Endothelial cell of umbilical vein (primary cell): ENCODE measurements at regions not wholly inside any gene's neighbourhood (a gene's known extent, or its start where the extent isn't known, plus 50 kb on each side); places are given as distances from the start of the nearest gene placed in this dataset.

Experiments
- BruUV-seq: library from RNA; stranded (reverse); fragments of 400-500 nt; replicated peaks from 2 replicates; lab custom pipeline; 2021; lab: Mats Ljungman, UMichigan
- CTCF ChIA-PET: fragments of 300-600, 350-600 bp; sonication (Branson Sonifier 250); formaldehyde crosslinking; loops from one replicate; lab custom pipeline; 2021; ENCODE audit warnings: antibody characterized with exemption, inconsistent platforms; lab: Charles Lee
- POLR2A ChIA-PET: fragments of 300-600, 350-600 bp; sonication (Branson Sonifier 250); formaldehyde crosslinking; loops from one replicate; lab custom pipeline; 2021; ENCODE audit warnings: antibody characterized with exemption, inconsistent platforms; lab: Charles Lee
- DNase-seq: peaks from one replicate; pipeline ENCODE4 v3.0.0-alpha.2; 2011; ENCODE audit warnings: low read depth, low spot score
- FAIRE-seq: peaks from 2 replicates; lab custom pipeline; 2011; peaks lifted over from hg19 to GRCh38; lab: Jason Lieb, UNC
- H2AFZ ChIP-seq: 2 replicates; pipeline ENCODE4 v1.6.0; 2012; ENCODE audit warnings: low read depth, low read length, control low read depth, inconsistent platforms
- H3K27ac ChIP-seq: 2 replicates; pipeline ENCODE4 v1.5.1; 2011; ENCODE audit warnings: low read depth, mild to moderate bottlenecking, control low read depth, low read length, moderate library complexity; ENCODE audit not compliant: insufficient read depth
- H3K27me3 ChIP-seq, 2 experiments: 2 replicates each; pipeline versions ENCODE4 v1.6.0 to v1.6.1; 2011; ENCODE audit warnings: low read length in 2 of 2, mixed read lengths in 1 of 2; ENCODE audit not compliant: control insufficient read depth in 2 of 2, insufficient read depth in 2 of 2
- H3K36me3 ChIP-seq, 2 experiments: 2 replicates in 1 of 2; 3 replicates in 1 of 2; pipeline ENCODE4 v1.5.1; 2011; ENCODE audit warnings: low read length in 2 of 2, mild to moderate bottlenecking in 1 of 2, moderate library complexity in 1 of 2; ENCODE audit not compliant: control insufficient read depth in 2 of 2, insufficient read depth in 2 of 2; ENCODE audit errors: extremely low read depth in 1 of 2
- H3K4me1 ChIP-seq: 3 replicates; pipeline ENCODE4 v1.5.1; 2011; ENCODE audit warnings: mild to moderate bottlenecking, low read length; ENCODE audit not compliant: control insufficient read depth, insufficient read depth; ENCODE audit errors: extremely low read depth
- H3K4me2 ChIP-seq: 2 replicates; pipeline ENCODE4 v1.6.1; 2011; ENCODE audit warnings: low read length, control low read depth, mixed read lengths; ENCODE audit not compliant: insufficient read depth
- H3K4me3 ChIP-seq, 3 experiments: fragments of 200-600 bp in 1 of 3; sonication (generic), shearing (Covaris generic) in 1 of 3; replicated peaks in 1 of 3; 2 replicates each; pipeline ENCODE4 v1.5.1; 2011 to 2016; ENCODE audit warnings: control low read depth in 3 of 3, low read length in 3 of 3, mild to moderate bottlenecking in 2 of 3, inconsistent platforms in 1 of 3, low read depth in 1 of 3, moderate library complexity in 1 of 3; ENCODE audit not compliant: insufficient read depth in 1 of 3
- H3K79me2 ChIP-seq: 2 replicates; pipeline ENCODE4 v1.6.0; 2012; ENCODE audit warnings: low read length, inconsistent platforms; ENCODE audit not compliant: control insufficient read depth, insufficient read depth
- H3K9ac ChIP-seq: replicated peaks from 2 replicates; pipeline ENCODE3; 2011; ENCODE audit warnings: low read length, control low read depth; ENCODE audit not compliant: insufficient read depth; ENCODE audit errors: extremely low read depth
- H3K9me1 ChIP-seq: replicated peaks from 3 replicates; pipeline ENCODE4 v1.6.0; 2011; ENCODE audit warnings: mild to moderate bottlenecking, low read length; ENCODE audit not compliant: control insufficient read depth, insufficient read depth; ENCODE audit errors: extremely low read depth
- H3K9me3 ChIP-seq: replicated peaks from 2 replicates; pipeline ENCODE4 v1.5.1; 2012; ENCODE audit warnings: low read length, inconsistent platforms; ENCODE audit not compliant: control insufficient read depth, insufficient read depth
- H4K20me1 ChIP-seq: replicated peaks from 2 replicates; pipeline ENCODE3; 2011; ENCODE audit warnings: mild to moderate bottlenecking, low read length; ENCODE audit not compliant: control insufficient read depth, insufficient read depth; ENCODE audit errors: extremely low read depth
- EZH2 ChIP-seq: IDR thresholded peaks from 2 replicates; pipeline ENCODE4 v1.6.1; 2012; ENCODE audit warnings: borderline replicate concordance, low read depth, mild to moderate bottlenecking, moderate library complexity, low read length, inconsistent platforms; ENCODE audit not compliant: severe bottlenecking
- FOS ChIP-seq: IDR thresholded peaks from 2 replicates; pipeline ENCODE4 v1.6.1; 2011; ENCODE audit warnings: mild to moderate bottlenecking, low read length, moderate library complexity, borderline replicate concordance; ENCODE audit not compliant: insufficient read depth
- GATA2 ChIP-seq: IDR thresholded peaks from 2 replicates; pipeline ENCODE4 v1.7.0; 2011; ENCODE audit warnings: low read depth, mild to moderate bottlenecking, moderate library complexity, mixed read lengths, low read length; ENCODE audit not compliant: insufficient read length, insufficient read depth
- JUN ChIP-seq: IDR thresholded peaks from 2 replicates; pipeline ENCODE4 v1.6.1; 2011; ENCODE audit warnings: borderline replicate concordance, low read depth; ENCODE audit not compliant: insufficient read length, insufficient read depth
- MYC ChIP-seq: IDR thresholded peaks from one replicate; pipeline ENCODE4 v1.6.1; 2011; ENCODE audit warnings: mild to moderate bottlenecking, low read depth, low read length
- POLR2A ChIP-seq: IDR thresholded peaks from 2 replicates; pipeline ENCODE4 v1.6.1; 2012; ENCODE audit warnings: low read depth, mild to moderate bottlenecking, control low read depth, low read length
- POLR2AphosphoS5 ChIP-seq: IDR thresholded peaks from 2 replicates; pipeline ENCODE4 v1.6.1; 2012; ENCODE audit warnings: low read depth, mild to moderate bottlenecking, control low read depth, low read length, moderate library complexity; ENCODE audit not compliant: insufficient read depth
- dilution Hi-C: fragments of 300-500 bp; cut with MboI; formaldehyde crosslinking; loops from one replicate; pipeline ENCODE4 v1.15.0; 2019; ENCODE audit warnings: low sequenced_read_pairs; ENCODE audit not compliant: extremely low pct_ligation_motif_present
- intact Hi-C: fragments of 100-400 bp; cut with micrococcal nuclease; formaldehyde crosslinking; loops from one replicate; pipeline ENCODE4 v1.10.0; 2022
- TF ChIP-seq, protein P1 (sequence below), 2 donors: IDR thresholded peaks; 1 replicate in 1 of 2; 2 replicates in 1 of 2; pipeline ENCODE4 v1.5.1; 2011; ENCODE audit warnings: low read length in 2 of 2, mild to moderate bottlenecking in 2 of 2, moderate library complexity in 2 of 2, control low read depth in 1 of 2, inconsistent platforms in 1 of 2, low read depth in 1 of 2; ENCODE audit not compliant: insufficient read depth in 1 of 2; ENCODE audit errors: extremely low read depth in 1 of 2
- TF ChIP-seq, protein P2 (sequence below): IDR thresholded peaks from 2 replicates; pipeline ENCODE4 v1.6.1; 2011; ENCODE audit not compliant: insufficient read depth, insufficient read length

DNA sequence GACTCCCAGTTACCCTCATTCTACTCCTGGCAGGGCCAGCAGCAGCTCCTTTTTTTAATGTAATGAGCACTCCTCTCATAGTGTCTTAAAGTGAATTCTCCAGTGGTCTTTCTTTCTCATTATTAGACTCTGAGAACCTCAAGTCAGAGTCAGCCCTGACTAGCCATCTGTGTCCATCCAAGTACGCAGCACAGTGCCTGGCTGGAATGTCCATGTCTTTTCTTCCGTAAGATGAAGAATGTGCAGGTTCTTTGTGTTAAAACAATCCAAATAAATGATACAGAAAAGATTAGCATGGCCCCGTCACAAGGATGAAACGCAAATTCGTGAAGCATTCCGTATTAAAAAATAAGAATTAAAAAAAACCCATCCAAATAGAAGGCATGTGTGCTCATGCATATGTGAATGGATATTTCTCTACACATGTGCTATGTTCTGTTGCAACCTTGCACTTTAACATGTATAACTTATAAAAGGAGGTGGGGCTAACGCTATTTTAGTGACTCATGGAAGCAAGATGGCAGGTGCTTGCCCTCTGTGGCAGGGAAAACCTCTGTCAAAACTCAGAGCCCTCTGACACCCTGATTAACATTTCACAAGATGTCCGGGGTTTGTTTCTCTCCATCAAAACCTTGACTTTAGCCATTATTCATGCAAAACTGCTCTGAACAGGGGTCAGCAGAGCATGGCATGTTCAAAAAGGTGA lies 170.7 kb upstream of the TOPAZ1 start:
- H3K9ac ChIP-seq: no peak overlapping the region
- no peak for FAIRE-seq
- ChIA-PET POLR2A (no interaction called here), CTCF (no interaction called here)
- intact Hi-C loops (no loop called here), dilution Hi-C loops (no loop called here)
- no peak for DNase-seq
- BruUV-seq: no TSS peak
- H3K9me3 ChIP-seq: no peaks in the 10 kb centered on the region
- no peak overlapping the region for H3K27ac ChIP-seq
- no peaks in the 10 kb centered on the region for H3K79me2 ChIP-seq
- H2AFZ ChIP-seq: no peak overlapping the region
- no peak for TF ChIP-seq GATA2
- no peak for TF ChIP-seq POLR2AphosphoS5
- no peak for TF ChIP-seq MYC
- H3K4me1 ChIP-seq: no peaks in the 10 kb centered on the region
- H3K27me3 ChIP-seq: no peaks in the 10 kb centered on the region
- no peak overlapping the region for H3K4me2 ChIP-seq
- no peaks in the 10 kb centered on the region for H3K9me1 ChIP-seq
- H3K36me3 ChIP-seq: no peaks in the 10 kb centered on the region
- H3K4me3 ChIP-seq: no peak overlapping the region
- no peaks in the 10 kb centered on the region for H4K20me1 ChIP-seq

DNA sequence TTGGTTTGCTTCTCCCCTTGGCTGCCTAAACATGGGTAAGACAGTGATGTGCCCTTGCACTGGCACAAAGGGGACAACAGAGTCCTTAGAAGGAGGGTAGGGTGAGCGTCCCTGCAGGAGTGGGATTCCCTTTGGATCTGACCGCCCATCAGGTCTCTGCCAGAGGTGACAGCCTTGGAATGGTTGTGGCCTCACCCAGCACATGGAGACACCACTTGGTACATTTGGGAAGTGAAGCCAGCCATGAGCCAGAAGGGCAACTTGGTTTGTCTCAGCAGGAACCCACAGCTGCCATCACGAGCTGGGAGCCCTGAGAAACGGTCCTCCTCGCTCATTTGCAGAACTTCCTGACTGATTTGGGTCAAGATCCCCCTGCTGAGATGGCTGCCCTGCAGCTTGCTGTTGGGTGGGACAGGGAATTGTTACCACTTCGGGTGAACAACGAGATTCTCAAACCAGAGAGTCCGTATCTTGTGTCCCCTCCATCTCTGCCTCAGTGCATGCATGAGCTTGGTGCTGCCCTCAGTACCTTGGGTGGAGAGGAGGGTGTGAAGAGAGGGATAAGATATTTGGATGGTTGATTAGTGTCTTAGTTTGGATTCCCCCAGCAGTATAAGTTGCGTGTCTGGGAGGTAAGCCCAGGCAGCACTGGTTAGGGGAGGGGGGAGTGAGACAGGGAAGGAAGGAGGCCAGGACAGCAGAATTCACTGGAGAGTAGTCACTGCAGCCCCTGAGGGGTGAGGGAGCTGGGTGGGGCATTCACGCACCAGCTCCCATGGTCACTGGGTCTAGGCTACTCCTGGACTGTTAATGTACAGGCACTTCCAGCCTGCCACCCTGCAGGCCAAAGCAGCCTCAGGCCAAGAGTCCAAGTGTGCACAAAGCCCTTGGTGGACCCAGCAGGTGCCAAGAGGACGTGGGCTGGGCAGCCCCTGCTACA lies 168.8 kb upstream of the TOPAZ1 start:
- Histone ChIP-seq H3K36me3 (no peaks in the 10 kb centered on the region), H3K9me3 (no peaks in the 10 kb centered on the region), H3K27ac (no peak overlapping the region), H3K4me2 (no peak overlapping the region), H2AFZ (no peak overlapping the region), H3K27me3 (no peaks in the 10 kb centered on the region), H3K4me1 (no peaks in the 10 kb centered on the region), H3K79me2 (no peaks in the 10 kb centered on the region), H4K20me1 (no peaks in the 10 kb centered on the region), H3K9ac (no peak overlapping the region), H3K9me1 (no peaks in the 10 kb centered on the region), H3K4me3 (no peak overlapping the region)
- TF ChIP-seq, protein P1, sequence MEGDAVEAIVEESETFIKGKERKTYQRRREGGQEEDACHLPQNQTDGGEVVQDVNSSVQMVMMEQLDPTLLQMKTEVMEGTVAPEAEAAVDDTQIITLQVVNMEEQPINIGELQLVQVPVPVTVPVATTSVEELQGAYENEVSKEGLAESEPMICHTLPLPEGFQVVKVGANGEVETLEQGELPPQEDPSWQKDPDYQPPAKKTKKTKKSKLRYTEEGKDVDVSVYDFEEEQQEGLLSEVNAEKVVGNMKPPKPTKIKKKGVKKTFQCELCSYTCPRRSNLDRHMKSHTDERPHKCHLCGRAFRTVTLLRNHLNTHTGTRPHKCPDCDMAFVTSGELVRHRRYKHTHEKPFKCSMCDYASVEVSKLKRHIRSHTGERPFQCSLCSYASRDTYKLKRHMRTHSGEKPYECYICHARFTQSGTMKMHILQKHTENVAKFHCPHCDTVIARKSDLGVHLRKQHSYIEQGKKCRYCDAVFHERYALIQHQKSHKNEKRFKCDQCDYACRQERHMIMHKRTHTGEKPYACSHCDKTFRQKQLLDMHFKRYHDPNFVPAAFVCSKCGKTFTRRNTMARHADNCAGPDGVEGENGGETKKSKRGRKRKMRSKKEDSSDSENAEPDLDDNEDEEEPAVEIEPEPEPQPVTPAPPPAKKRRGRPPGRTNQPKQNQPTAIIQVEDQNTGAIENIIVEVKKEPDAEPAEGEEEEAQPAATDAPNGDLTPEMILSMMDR (IDR thresholded peaks at IDR 0.05; ENCODE audit: extremely low read depth in 1 of 2, insufficient read depth in 1 of 2, low read depth in 1 of 2, low read length in 2 of 2): no peak
- TF ChIP-seq FOS (no peak), JUN (no peak), GATA2 (no peak), POLR2AphosphoS5 (no peak), POLR2A (no peak), EZH2 (no peak), MYC (no peak)
- TF ChIP-seq, protein P2, sequence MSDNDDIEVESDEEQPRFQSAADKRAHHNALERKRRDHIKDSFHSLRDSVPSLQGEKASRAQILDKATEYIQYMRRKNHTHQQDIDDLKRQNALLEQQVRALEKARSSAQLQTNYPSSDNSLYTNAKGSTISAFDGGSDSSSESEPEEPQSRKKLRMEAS: no peak
- intact Hi-C loops: no loop called here
- BruUV-seq: no TSS peak
- DNase-seq (no peak), FAIRE-seq (no peak)
- ChIA-PET POLR2A (interaction anchor here (0.7 kb wide), 1 partner anchor 42 kb away, joined by 3 read pairs; no protein-coding TSS in a partner anchor), CTCF (no interaction called here)
- dilution Hi-C loops: no loop called here
